ENCODE measurements at regions not wholly inside any gene's neighbourhood (a gene's known extent, or its start where the extent isn't known, plus 50 kb on each side); places are given as distances from the start of the nearest gene placed in this dataset.

DNA sequence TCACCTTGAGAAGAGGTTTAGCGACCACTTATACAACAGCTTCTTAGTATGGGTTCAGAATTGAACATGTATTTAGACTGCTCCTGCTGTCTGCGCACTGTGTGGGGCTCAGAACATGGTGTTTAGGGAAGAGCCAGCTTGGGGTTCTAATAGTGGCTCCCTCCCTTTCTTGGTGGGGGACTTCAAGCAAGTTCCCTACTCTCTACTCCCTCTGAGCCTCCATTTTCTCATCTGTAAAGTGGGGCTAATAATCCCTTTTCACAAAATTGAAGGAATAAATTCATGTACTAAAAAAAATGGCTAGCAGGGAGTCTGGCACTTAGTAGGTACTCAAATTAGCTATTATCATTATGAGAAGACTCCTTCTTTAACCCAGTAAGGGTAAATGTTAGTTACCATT is 97.5 kb upstream of the SPATA12 start:
- H3K27ac Mint-ChIP-seq, result no peak overlapping the region
- TF ChIP-seq, protein P1, sequence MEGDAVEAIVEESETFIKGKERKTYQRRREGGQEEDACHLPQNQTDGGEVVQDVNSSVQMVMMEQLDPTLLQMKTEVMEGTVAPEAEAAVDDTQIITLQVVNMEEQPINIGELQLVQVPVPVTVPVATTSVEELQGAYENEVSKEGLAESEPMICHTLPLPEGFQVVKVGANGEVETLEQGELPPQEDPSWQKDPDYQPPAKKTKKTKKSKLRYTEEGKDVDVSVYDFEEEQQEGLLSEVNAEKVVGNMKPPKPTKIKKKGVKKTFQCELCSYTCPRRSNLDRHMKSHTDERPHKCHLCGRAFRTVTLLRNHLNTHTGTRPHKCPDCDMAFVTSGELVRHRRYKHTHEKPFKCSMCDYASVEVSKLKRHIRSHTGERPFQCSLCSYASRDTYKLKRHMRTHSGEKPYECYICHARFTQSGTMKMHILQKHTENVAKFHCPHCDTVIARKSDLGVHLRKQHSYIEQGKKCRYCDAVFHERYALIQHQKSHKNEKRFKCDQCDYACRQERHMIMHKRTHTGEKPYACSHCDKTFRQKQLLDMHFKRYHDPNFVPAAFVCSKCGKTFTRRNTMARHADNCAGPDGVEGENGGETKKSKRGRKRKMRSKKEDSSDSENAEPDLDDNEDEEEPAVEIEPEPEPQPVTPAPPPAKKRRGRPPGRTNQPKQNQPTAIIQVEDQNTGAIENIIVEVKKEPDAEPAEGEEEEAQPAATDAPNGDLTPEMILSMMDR (IDR thresholded peaks at IDR 0.05; ENCODE audit: unreplicated experiment), result no peak
- H3K27me3 Mint-ChIP-seq (ENCODE audit: low read depth), result no peaks in the 10 kb centered on the region
- peaks cover 4% of the 10 kb centered on the region for H3K9me3 Mint-ChIP-seq
- H3K4me3 Mint-ChIP-seq, result no peak overlapping the region
- peaks cover 2% of the 10 kb centered on the region for H3K36me3 Mint-ChIP-seq
- H3K4me1 Mint-ChIP-seq, result no peaks in the 10 kb centered on the region
- DNase-seq (ENCODE audit: low spot score in 2 of 2, unreplicated experiment in 2 of 2), result no peak

DNA sequence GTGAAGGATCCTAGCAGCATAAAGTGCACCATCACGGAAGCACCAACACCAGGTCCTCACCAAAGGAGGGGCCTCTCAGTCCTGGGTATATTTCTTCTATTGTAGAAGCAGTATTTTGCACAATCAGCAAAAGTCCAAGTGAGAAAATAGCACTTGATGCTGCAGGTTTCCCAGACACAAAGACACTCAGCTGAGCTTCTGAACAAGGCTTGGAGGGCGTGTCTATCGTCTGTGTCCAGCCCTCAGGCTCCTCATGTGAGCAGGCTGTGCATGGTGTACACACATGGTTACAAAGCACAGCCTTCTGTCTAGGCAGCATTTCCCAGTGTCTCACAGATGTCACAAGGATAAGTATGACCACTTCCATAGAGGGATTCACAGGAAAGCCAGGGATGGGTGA is 98.3 kb upstream of the SPATA12 start:
- Mint-ChIP-seq H3K27me3 (ENCODE audit: low read depth) (no peaks in the 10 kb centered on the region), H3K9me3 (peaks cover 4% of the 10 kb centered on the region), H3K4me1 (no peaks in the 10 kb centered on the region), H3K4me3 (no peak overlapping the region), H3K27ac (no peak overlapping the region), H3K36me3 (peaks cover 2% of the 10 kb centered on the region)
- TF ChIP-seq, protein P1 (IDR thresholded peaks at IDR 0.05; ENCODE audit: unreplicated experiment), result no peak
- no peak for DNase-seq (ENCODE audit: low spot score in 2 of 2, unreplicated experiment in 2 of 2)

DNA sequence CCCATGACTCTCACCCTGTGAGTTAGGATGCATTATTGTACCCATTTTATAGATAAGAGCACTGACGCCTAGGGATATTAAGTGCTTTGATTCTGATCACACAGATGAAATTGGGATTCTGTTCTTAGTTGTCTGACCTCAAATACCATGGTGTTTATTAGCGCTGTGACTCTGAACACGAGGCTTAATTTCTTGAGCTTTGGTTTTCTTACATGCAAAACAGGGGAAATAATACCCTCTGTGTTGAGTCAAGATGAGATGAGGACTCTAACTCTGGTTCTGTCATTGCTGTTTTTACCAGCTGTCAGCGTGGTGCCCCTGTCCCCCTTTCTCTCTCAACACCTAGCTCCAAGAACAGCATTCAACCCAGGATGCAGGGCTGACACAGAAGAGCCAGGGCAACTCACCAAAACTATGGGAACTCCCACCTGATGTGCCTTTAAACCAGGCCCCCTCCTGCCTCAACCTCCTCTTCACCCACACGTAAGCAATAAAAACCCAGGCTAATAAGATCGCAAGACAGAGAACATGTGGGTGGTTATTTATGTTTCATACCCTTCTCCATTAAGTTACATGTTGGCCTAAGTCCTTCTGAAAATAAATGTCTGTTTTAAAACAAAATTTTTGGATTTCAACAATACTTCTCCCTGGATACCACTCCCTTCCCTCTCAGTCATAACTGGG is 100.1 kb upstream of the SPATA12 start:
- Mint-ChIP-seq H3K4me3 (no peak overlapping the region), H3K4me1 (no peaks in the 10 kb centered on the region), H3K9me3 (peaks cover 3% of the 10 kb centered on the region), H3K36me3 (peaks cover 2% of the 10 kb centered on the region), H3K27ac (no peak overlapping the region), H3K27me3 (ENCODE audit: low read depth) (no peaks in the 10 kb centered on the region)
- DNase-seq (ENCODE audit: low spot score in 2 of 2, unreplicated experiment in 2 of 2), result no peak
- TF ChIP-seq, protein P1 (IDR thresholded peaks at IDR 0.05; ENCODE audit: unreplicated experiment), result no peak

DNA sequence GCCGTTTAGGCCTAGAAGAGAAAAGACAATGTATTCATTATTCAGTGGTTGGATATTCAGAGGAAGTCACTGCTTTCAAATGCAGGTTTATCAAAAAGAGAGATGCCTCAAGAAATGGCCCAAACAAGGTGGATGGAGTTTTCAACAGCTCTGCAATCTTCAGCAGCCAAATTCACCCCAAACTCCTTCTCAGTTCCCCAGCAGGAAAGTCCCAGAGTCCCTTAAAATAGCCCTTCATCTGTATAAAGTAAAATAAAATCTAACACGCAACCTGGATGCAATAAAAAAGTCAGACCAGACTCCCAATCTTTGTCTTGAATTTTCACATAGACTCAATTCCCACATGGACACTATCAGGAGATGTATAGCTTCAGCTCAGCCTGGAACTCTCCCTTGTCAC is 101.6 kb upstream of the SPATA12 start:
- Mint-ChIP-seq H3K4me1 (no peaks in the 10 kb centered on the region), H3K27me3 (ENCODE audit: low read depth) (no peaks in the 10 kb centered on the region), H3K36me3 (no peaks in the 10 kb centered on the region), H3K9me3 (no peaks in the 10 kb centered on the region), H3K27ac (no peak overlapping the region), H3K4me3 (no peak overlapping the region)
- TF ChIP-seq, protein P1 (IDR thresholded peaks at IDR 0.05; ENCODE audit: unreplicated experiment), result no peak
- DNase-seq (ENCODE audit: low spot score in 2 of 2, unreplicated experiment in 2 of 2), result no peak

DNA sequence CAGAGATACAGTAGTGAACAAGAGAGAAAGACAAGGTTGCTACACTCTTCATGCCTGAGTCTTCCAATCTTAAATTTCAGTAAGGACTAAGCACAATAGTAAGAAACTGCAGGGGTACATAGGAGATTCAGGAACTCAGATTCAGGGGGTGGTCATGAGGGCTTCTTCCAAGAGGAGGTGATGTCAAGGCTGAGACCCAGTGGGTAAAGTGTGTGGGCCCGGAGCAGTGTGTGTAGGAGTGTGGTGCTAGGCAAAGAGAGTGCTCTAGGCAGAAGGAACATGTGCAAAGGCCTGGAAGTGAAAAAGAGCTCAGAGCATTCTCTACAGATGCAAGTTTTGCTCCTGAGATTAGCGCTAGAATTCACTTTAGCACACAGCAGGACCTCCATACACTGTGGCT is 102.9 kb upstream of the SPATA12 start:
- no peak overlapping the region for H3K27ac Mint-ChIP-seq
- TF ChIP-seq, protein P1 (IDR thresholded peaks at IDR 0.05; ENCODE audit: unreplicated experiment), result no peak
- no peaks in the 10 kb centered on the region for H3K27me3 Mint-ChIP-seq (ENCODE audit: low read depth)
- no peak overlapping the region for H3K4me3 Mint-ChIP-seq
- H3K36me3 Mint-ChIP-seq, result no peaks in the 10 kb centered on the region
- no peaks in the 10 kb centered on the region for H3K9me3 Mint-ChIP-seq
- no peaks in the 10 kb centered on the region for H3K4me1 Mint-ChIP-seq
- DNase-seq (ENCODE audit: low spot score in 2 of 2, unreplicated experiment in 2 of 2), result no peak

DNA sequence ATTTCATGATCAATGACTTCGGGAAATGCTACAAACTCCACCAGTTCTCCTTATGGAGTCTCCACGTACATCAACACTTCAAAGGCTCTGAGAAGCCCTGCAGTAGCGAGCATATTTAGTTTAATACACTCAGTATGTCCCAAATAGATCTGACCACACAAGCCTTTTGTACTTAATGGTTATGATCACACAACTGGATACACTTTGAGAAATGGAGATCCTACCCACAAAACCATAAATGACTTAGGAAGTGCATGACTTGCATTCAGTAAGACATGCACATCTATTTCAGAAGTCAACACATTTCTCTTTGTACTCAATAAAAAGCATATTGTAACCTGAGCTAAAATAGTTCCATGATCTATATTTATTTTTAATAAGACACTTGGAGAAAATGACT is 103.6 kb upstream of the SPATA12 start:
- TF ChIP-seq, protein P1 (IDR thresholded peaks at IDR 0.05; ENCODE audit: unreplicated experiment), result no peak
- DNase-seq (ENCODE audit: low spot score in 2 of 2, unreplicated experiment in 2 of 2), result no peak
- Mint-ChIP-seq H3K27ac (no peak overlapping the region), H3K9me3 (no peaks in the 10 kb centered on the region), H3K27me3 (ENCODE audit: low read depth) (no peaks in the 10 kb centered on the region), H3K4me3 (no peak overlapping the region), H3K4me1 (no peaks in the 10 kb centered on the region), H3K36me3 (no peaks in the 10 kb centered on the region)
